ENCODE measurements at regions not wholly inside any gene's neighbourhood (a gene's known extent, or its start where the extent isn't known, plus 50 kb on each side); places are given as distances from the start of the nearest gene placed in this dataset.

DNA sequence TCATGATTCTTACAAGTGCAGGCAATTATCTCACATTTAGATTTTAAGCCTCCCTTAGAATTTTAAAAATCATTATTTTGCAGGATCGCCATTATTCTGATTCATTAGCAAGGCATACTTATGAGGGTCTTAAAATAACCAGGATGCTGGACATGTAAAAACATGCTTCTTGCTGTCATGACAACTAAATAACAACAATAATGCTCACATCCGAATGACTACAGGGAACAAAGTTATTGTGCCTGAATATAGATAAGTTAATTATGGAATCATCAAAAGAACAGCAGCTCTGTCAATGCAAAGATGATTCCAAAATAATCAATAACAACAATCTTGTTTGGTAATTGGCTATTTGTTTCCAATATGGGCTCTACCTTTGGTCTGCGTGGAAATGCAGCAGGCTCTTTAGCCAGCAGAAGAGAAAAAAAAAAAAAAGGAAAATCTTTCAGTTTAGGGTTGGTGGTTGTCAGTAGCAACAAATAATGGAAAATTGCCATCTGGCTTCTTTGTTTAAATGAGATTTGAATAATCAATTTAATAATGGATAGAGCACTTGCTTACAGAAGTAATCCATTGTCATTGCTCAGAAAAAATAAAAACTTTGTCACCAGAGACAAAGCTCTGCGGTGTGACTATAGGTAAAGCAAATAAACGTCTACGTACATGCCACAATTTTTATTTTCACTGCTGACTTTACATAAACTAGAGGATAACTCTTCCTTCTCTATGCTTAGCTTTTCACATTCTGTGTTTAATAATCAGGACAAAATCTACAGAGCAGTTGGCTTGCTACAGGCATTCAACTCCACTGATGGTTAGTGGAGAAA lies 468.9 kb upstream of the TSHZ3 start:
- ATAC-seq (ENCODE audit: low read depth in 2 of 2) (no peak), DNase-seq (no peak)
- no peak overlapping the region for H3K27ac Mint-ChIP-seq
- Histone ChIP-seq H3K9me3 (ENCODE audit: control insufficient read depth in 2 of 2, low read length in 2 of 2) (no peaks in the 10 kb centered on the region), H3K36me3 (ENCODE audit: control insufficient read depth, insufficient read depth, low read length) (no peaks in the 10 kb centered on the region), H3K27ac (ENCODE audit: insufficient read depth, low read length, poor library complexity, severe bottlenecking) (no peak overlapping the region), H3K4me1 (ENCODE audit: control insufficient read depth, insufficient read depth, low read length, poor library complexity, severe bottlenecking) (no peaks in the 10 kb centered on the region), H3K27me3 (ENCODE audit: control insufficient read depth, insufficient read depth, low read length) (no peaks in the 10 kb centered on the region), H3K4me3 (ENCODE audit: low read depth, low read length) (no peak overlapping the region)
- no peaks in the 10 kb centered on the region for H3K4me1 Mint-ChIP-seq
- no peak overlapping the region for H3K4me3 Mint-ChIP-seq
- no peaks in the 10 kb centered on the region for H3K36me3 Mint-ChIP-seq
- peaks cover 0 to 2% (median 0%) of the 10 kb centered on the region in 7 donors for H3K9me3 Mint-ChIP-seq
- H3K27me3 Mint-ChIP-seq, result no peaks in the 10 kb centered on the region

DNA sequence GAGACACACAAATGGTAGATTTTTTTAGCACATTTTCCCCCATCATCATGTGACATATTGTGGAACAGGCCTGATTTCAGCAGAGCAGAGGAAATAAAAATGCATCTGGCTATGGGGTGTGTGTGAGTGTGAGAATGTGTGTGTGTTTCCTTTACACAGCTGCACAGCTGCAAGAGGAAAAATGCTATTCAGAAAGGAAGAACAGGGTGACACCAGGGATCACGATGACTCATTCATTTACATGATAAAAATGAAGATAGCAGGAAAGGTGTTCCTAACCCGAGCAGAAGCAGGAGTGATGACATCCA lies 469.5 kb upstream of the TSHZ3 start:
- H3K9me3 Mint-ChIP-seq, result peaks cover 0 to 2% (median 0%) of the 10 kb centered on the region in 7 donors
- no peaks in the 10 kb centered on the region for H3K27me3 Mint-ChIP-seq
- no peaks in the 10 kb centered on the region for H3K9me3 ChIP-seq (ENCODE audit: control insufficient read depth in 2 of 2, low read length in 2 of 2)
- no peaks in the 10 kb centered on the region for H3K27me3 ChIP-seq (ENCODE audit: control insufficient read depth, insufficient read depth, low read length)
- H3K4me1 ChIP-seq (ENCODE audit: control insufficient read depth, insufficient read depth, low read length, poor library complexity, severe bottlenecking), result no peaks in the 10 kb centered on the region
- H3K36me3 ChIP-seq (ENCODE audit: control insufficient read depth, insufficient read depth, low read length), result no peaks in the 10 kb centered on the region
- H3K4me3 Mint-ChIP-seq, result no peak overlapping the region
- no peaks in the 10 kb centered on the region for H3K4me1 Mint-ChIP-seq
- DNase-seq (no peak), ATAC-seq (ENCODE audit: low read depth in 2 of 2) (no peak)
- no peak overlapping the region for H3K4me3 ChIP-seq (ENCODE audit: low read depth, low read length)
- H3K27ac Mint-ChIP-seq, result no peak overlapping the region
- H3K36me3 Mint-ChIP-seq, result no peaks in the 10 kb centered on the region
- H3K27ac ChIP-seq (ENCODE audit: insufficient read depth, low read length, poor library complexity, severe bottlenecking), result no peak overlapping the region

DNA sequence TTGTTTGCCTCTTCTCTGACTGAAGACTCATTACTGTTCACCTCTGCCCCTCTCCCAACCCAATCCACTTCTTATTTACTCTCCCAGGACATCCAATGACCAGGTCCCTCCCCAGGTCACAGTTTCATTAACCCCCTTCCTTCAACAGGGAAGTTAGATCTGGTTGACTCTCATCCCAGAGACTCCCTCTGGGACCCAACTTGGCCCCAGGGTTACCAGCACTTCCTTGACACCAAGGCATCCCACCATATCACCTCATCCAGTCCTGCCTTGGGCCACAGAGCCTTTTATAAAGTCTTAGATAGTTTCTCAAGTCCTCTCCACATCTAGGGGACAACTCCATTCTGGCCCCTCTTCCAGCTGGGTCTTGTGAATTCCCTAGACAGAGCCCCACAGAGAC lies 470.6 kb upstream of the TSHZ3 start:
- Mint-ChIP-seq H3K27ac (no peak overlapping the region), H3K4me1 (no peaks in the 10 kb centered on the region), H3K27me3 (no peaks in the 10 kb centered on the region), H3K36me3 (no peaks in the 10 kb centered on the region), H3K9me3 (peaks cover 0 to 2% (median 0%) of the 10 kb centered on the region in 7 donors), H3K4me3 (no peak overlapping the region)
- H3K4me3 ChIP-seq (ENCODE audit: low read depth, low read length), result no peak overlapping the region
- H3K27ac ChIP-seq (ENCODE audit: insufficient read depth, low read length, poor library complexity, severe bottlenecking), result no peak overlapping the region
- DNase-seq (no peak), ATAC-seq (ENCODE audit: low read depth in 2 of 2) (no peak)
- no peaks in the 10 kb centered on the region for H3K4me1 ChIP-seq (ENCODE audit: control insufficient read depth, insufficient read depth, low read length, poor library complexity, severe bottlenecking)
- no peaks in the 10 kb centered on the region for H3K36me3 ChIP-seq (ENCODE audit: control insufficient read depth, insufficient read depth, low read length)
- H3K27me3 ChIP-seq (ENCODE audit: control insufficient read depth, insufficient read depth, low read length), result no peaks in the 10 kb centered on the region
- no peaks in the 10 kb centered on the region for H3K9me3 ChIP-seq (ENCODE audit: control insufficient read depth in 2 of 2, low read length in 2 of 2)

DNA sequence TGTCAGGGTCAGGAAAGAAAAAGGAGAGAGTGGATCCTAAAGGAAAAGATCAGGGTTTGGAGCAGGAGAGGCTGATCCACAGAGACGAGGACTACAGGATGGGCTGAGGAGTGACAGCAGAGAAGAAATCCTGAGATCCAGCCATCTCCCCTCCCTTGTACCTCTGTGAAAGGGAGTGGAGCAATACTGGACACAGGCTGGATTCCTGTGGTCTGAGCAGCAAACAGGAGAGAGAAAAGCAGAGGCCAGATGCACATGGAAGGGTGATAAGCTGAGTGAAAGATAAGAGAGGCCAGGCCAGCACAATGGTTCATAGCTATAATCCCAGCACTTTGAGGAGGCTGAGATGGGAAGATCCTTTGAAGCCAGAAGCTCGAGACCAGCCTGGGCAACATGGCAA lies 472.1 kb upstream of the TSHZ3 start:
- Histone ChIP-seq H3K27me3 (ENCODE audit: control insufficient read depth, insufficient read depth, low read length) (no peaks in the 10 kb centered on the region), H3K36me3 (ENCODE audit: control insufficient read depth, insufficient read depth, low read length) (no peaks in the 10 kb centered on the region), H3K4me3 (ENCODE audit: low read depth, low read length) (no peak overlapping the region), H3K9me3 (ENCODE audit: control insufficient read depth in 2 of 2, low read length in 2 of 2) (no peaks in the 10 kb centered on the region), H3K4me1 (ENCODE audit: control insufficient read depth, insufficient read depth, low read length, poor library complexity, severe bottlenecking) (no peaks in the 10 kb centered on the region), H3K27ac (ENCODE audit: insufficient read depth, low read length, poor library complexity, severe bottlenecking) (no peak overlapping the region)
- H3K27me3 Mint-ChIP-seq, result no peaks in the 10 kb centered on the region
- no peaks in the 10 kb centered on the region for H3K36me3 Mint-ChIP-seq
- no peak overlapping the region for H3K27ac Mint-ChIP-seq
- H3K4me1 Mint-ChIP-seq, result no peaks in the 10 kb centered on the region
- ATAC-seq (ENCODE audit: low read depth in 2 of 2) (no peak), DNase-seq (no peak)
- H3K9me3 Mint-ChIP-seq, result peaks cover 0 to 4% (median 0%) of the 10 kb centered on the region in 7 donors
- no peak overlapping the region for H3K4me3 Mint-ChIP-seq

DNA sequence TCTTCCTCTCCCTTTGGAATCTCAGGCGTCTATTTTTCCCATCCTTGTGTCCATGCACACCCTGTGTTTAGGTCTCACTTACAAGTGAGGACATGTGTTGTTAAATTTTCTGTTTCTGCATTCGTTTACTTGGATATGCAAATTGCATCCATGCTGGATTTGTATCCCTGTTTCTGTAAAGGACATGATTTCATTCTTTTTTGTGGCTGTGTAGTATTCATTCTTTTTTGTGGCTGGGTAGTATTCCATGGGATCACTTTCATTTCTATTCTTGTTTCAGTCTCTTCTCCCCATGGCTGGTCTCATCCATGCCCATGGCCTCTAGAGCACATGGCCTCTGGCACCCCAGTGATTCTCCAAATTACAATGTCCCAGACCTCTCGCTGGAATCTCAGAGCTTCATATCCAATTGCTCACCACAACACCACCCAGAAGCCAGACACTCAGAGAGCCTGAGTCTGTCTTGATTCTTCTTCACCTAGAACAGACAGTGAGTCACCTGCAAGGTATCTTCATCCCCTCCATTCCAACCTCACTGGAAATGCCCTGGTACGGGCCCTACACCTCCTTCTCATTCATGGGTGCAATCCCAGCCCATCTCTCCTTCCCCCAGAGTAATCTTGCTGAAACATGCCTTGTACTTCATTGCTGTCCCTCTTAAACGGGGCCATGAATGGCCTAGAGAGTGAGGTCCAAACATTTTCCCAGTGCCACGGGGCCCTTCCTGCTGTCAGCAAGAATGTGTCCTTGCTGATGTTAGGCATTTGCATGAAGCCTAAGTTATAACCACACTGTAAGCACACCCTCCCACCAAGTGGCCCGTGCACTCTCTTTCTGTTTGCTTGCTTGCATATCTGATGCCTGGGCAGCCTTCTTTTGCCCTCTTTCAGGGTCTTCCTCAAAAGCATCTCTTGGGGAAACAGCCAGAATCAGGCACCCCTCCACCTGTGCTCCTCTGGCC lies 476.2 kb upstream of the TSHZ3 start:
- H3K9me3 Mint-ChIP-seq, result peaks cover 0 to 7% (median 1%) of the 10 kb centered on the region in 7 donors
- no peaks in the 10 kb centered on the region for H3K36me3 ChIP-seq (ENCODE audit: control insufficient read depth, insufficient read depth, low read length)
- H3K4me1 ChIP-seq (ENCODE audit: control insufficient read depth, insufficient read depth, low read length, poor library complexity, severe bottlenecking), result no peaks in the 10 kb centered on the region
- ATAC-seq (ENCODE audit: low read depth in 2 of 2), result no peak
- H3K4me1 Mint-ChIP-seq, result no peaks in the 10 kb centered on the region
- no peak for DNase-seq
- no peaks in the 10 kb centered on the region for H3K36me3 Mint-ChIP-seq
- H3K27me3 ChIP-seq (ENCODE audit: control insufficient read depth, insufficient read depth, low read length), result no peaks in the 10 kb centered on the region
- H3K4me3 Mint-ChIP-seq, result no peak overlapping the region
- H3K27ac ChIP-seq (ENCODE audit: insufficient read depth, low read length, poor library complexity, severe bottlenecking), result no peak overlapping the region
- H3K4me3 ChIP-seq (ENCODE audit: low read depth, low read length), result no peak overlapping the region
- H3K27ac Mint-ChIP-seq, result no peak overlapping the region
- H3K27me3 Mint-ChIP-seq, result no peaks in the 10 kb centered on the region
- H3K9me3 ChIP-seq (ENCODE audit: control insufficient read depth in 2 of 2, low read length in 2 of 2), result no peaks in the 10 kb centered on the region

DNA sequence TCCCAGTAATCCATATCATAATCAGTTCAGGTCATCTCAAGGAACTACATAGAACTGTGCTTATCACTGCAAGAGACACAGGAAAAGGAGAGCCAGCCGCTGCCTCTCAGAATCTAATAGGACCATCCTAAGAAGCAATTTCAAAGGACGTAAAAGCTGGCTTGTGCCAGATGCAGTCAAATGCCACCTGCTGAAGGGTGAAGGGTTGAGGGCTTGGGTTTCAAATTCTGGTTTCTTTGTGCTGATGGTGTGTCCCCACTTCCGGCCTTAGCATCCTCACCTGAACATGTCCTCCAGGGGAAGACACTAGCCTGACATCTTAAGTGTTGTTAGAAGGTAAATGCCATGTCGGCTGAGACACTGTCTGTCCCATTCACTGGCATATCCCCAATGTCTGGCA lies 477.1 kb upstream of the TSHZ3 start:
- no peak overlapping the region for H3K27ac Mint-ChIP-seq
- no peaks in the 10 kb centered on the region for H3K36me3 Mint-ChIP-seq
- H3K4me1 ChIP-seq (ENCODE audit: control insufficient read depth, insufficient read depth, low read length, poor library complexity, severe bottlenecking), result no peaks in the 10 kb centered on the region
- no peaks in the 10 kb centered on the region for H3K27me3 ChIP-seq (ENCODE audit: control insufficient read depth, insufficient read depth, low read length)
- no peak for ATAC-seq (ENCODE audit: low read depth in 2 of 2)
- H3K27me3 Mint-ChIP-seq, result no peaks in the 10 kb centered on the region
- no peaks in the 10 kb centered on the region for H3K4me1 Mint-ChIP-seq
- no peak overlapping the region for H3K4me3 ChIP-seq (ENCODE audit: low read depth, low read length)
- no peaks in the 10 kb centered on the region for H3K36me3 ChIP-seq (ENCODE audit: control insufficient read depth, insufficient read depth, low read length)
- no peak for DNase-seq
- H3K9me3 ChIP-seq (ENCODE audit: control insufficient read depth in 2 of 2, low read length in 2 of 2), result no peaks in the 10 kb centered on the region
- peaks cover 0 to 7% (median 2%) of the 10 kb centered on the region in 7 donors for H3K9me3 Mint-ChIP-seq
- no peak overlapping the region for H3K27ac ChIP-seq (ENCODE audit: insufficient read depth, low read length, poor library complexity, severe bottlenecking)
- H3K4me3 Mint-ChIP-seq, result no peak overlapping the region

DNA sequence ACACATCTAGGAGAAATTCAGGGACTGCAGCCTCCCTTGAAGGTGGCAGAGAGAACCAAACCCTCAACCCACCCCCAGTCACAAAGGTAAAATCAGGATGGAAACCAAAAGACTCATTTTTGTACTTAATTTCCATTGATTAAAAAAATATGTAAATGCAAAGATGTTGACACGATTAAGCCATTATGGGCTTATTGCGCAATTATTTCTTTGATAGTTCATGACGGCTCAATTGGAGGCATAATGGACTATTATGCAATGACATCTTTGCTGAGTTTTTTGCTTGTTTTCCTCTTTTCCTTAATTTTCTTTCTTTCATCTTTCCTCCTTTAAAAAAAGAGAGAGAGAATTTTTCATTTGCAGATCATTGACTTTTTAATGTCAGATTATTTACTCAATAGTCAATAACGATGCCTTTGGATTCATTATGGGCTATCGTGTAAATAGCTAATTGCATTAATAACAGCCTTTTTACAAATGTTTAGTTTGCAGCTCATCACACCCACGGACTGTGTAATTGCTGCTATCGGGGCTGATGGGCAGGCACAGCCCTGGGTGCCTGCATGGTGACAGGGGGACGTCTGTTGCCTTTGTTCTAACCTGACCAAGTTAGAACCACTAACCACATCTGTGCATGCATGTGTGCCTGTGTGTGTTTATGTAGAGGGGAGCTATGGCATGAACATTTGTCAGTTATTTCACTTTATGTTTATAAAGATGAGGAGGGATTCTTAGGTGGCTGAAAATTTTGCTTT lies 482.4 kb upstream of the TSHZ3 start:
- Histone ChIP-seq H3K4me1 (ENCODE audit: control insufficient read depth, insufficient read depth, low read length, poor library complexity, severe bottlenecking) (no peaks in the 10 kb centered on the region), H3K9me3 (ENCODE audit: control insufficient read depth in 2 of 2, low read length in 2 of 2) (peaks cover 0 to 5% of the 10 kb centered on the region in 2 experiments), H3K27ac (ENCODE audit: insufficient read depth, low read length, poor library complexity, severe bottlenecking) (no peak overlapping the region), H3K27me3 (ENCODE audit: control insufficient read depth, insufficient read depth, low read length) (no peaks in the 10 kb centered on the region), H3K36me3 (ENCODE audit: control insufficient read depth, insufficient read depth, low read length) (no peaks in the 10 kb centered on the region), H3K4me3 (ENCODE audit: low read depth, low read length) (no peak overlapping the region)
- no peak overlapping the region for H3K4me3 Mint-ChIP-seq
- no peak for ATAC-seq (ENCODE audit: low read depth in 2 of 2)
- peaks cover 0 to 12% (median 6%) of the 10 kb centered on the region in 7 donors for H3K9me3 Mint-ChIP-seq
- H3K4me1 Mint-ChIP-seq, result no peaks in the 10 kb centered on the region
- no peak for DNase-seq
- H3K27me3 Mint-ChIP-seq, result no peaks in the 10 kb centered on the region
- H3K36me3 Mint-ChIP-seq, result no peaks in the 10 kb centered on the region
- no peak overlapping the region for H3K27ac Mint-ChIP-seq

All from CD4-positive, CD25-positive, alpha-beta regulatory T cell (primary cell).